Gastrocnemius medialis (tissue), 4 donors: ENCODE measurements at regions not wholly inside any gene's neighbourhood (a gene's known extent, or its start where the extent isn't known, plus 50 kb on each side); places are given as distances from the start of the nearest gene placed in this dataset.
"Not testable (repeated sequence)": the region's sequence is repeated elsewhere in the genome, so short reads cannot be mapped to it uniquely, and the experiment has no call there.

ENCODE experiments used
- ATAC-seq, 2 donors: fragments of 150-250 bp; one replicate each; pipeline ENCODE4 v1.9.1; 2016
- DNase-seq, 2 donors: peaks; one replicate each; pipeline ENCODE4 v3.0.0-alpha.2; 2019
- H3K27ac ChIP-seq, 4 donors: fragments of 200-600 bp; sonication (generic); 1 replicate in 1 of 4; 2 replicates in 3 of 4; pipeline ENCODE4 v1.5.1; 2016 to 2018; ENCODE audit warnings: mild to moderate bottlenecking in 2 of 4, moderate library complexity in 1 of 4
- H3K27me3 ChIP-seq, 3 donors: fragments of 200-600 bp; sonication (generic) in 2 of 3; 1 replicate in 1 of 3; 2 replicates in 2 of 3; pipeline versions ENCODE4 v1.5.1 to v1.6.0; 2016 to 2019; ENCODE audit warnings: mild to moderate bottlenecking in 1 of 3, moderate library complexity in 1 of 3
- H3K36me3 ChIP-seq, 2 donors: fragments of 200-600 bp; sonication (generic) in 1 of 2; one replicate each; pipeline ENCODE4 v1.5.1; 2017 to 2018
- H3K4me1 ChIP-seq, 2 donors: fragments of 200-600 bp; sonication (generic) in 1 of 2; one replicate each; pipeline ENCODE4 v1.5.1; 2016 to 2017; ENCODE audit warnings: mild to moderate bottlenecking in 2 of 2
- H3K4me3 ChIP-seq, 4 donors: fragments of 200-600 bp; sonication (generic) in 3 of 4; 1 replicate in 1 of 4; 2 replicates in 3 of 4; pipeline ENCODE4 v1.5.1; 2016 to 2019; ENCODE audit warnings: mild to moderate bottlenecking in 2 of 4
- H3K9me3 ChIP-seq, 3 donors: fragments of 200-600 bp; sonication (generic) in 2 of 3; 1 replicate in 1 of 3; 2 replicates in 2 of 3; pipeline ENCODE4 v1.5.1; 2016 to 2019
- CTCF ChIP-seq, 5 experiments: fragments of 450-650 bp in 3 of 5; fragments of 200-600 bp in 2 of 5; sonication (generic) in 2 of 5; IDR thresholded peaks in 4 of 5; conservative IDR thresholded peaks in 1 of 5; 1 replicate in 4 of 5; 2 replicates in 1 of 5; pipeline ENCODE4 v1.5.1; 2016 to 2019; ENCODE audit warnings: antibody characterized with exemption in 5 of 5, mild to moderate bottlenecking in 3 of 5, moderate library complexity in 3 of 5
- POLR2A ChIP-seq, 2 donors: fragments of 450-650 bp; IDR thresholded peaks; one replicate each; pipeline ENCODE4 v1.6.1; 2017; ENCODE audit warnings: antibody characterized with exemption in 2 of 2, mild to moderate bottlenecking in 2 of 2, moderate library complexity in 2 of 2
- in situ Hi-C, 4 donors: fragments of 200-750 bp; cut with MboI; loops; one replicate each; pipeline versions ENCODE4 v1.15.0 to v1.8.0; 2017; ENCODE audit warnings: low sequenced_read_pairs in 4 of 4
- intact Hi-C: fragments of 100-400 bp; cut with DNase I; formaldehyde crosslinking; loops from one replicate; pipeline ENCODE4 v1.15.1; 2023; ENCODE audit warnings: low total_unique reads

- DNase-seq (no peak), ATAC-seq (no peak)
- intact Hi-C loops: no loop called here
- H3K27me3 ChIP-seq: no peaks in the 10 kb centered on the region
- no peak overlapping the region for H3K27ac ChIP-seq
- H3K4me1 ChIP-seq: no peaks in the 10 kb centered on the region
- H3K9me3 ChIP-seq: no peaks in the 10 kb centered on the region
- H3K36me3 ChIP-seq: no peaks in the 10 kb centered on the region
- in situ Hi-C loops: no loop called here
- TF ChIP-seq POLR2A (IDR thresholded peaks at IDR 0.05) (no peak), CTCF (IDR thresholded peaks at IDR 0.05 in 4 of 5, conservative IDR thresholded peaks at IDR 0.05 in 1 of 5) (no peak)
- H3K4me3 ChIP-seq: no peak overlapping the region
Observed at GRCh38 chr2:3899536-3900155, 196.3 kb downstream of the DCDC2C start.

- intact Hi-C loops: no loop called here
Observed at GRCh38 chr2:3902131-3902530, 198.8 kb downstream of the DCDC2C start.

DNA sequence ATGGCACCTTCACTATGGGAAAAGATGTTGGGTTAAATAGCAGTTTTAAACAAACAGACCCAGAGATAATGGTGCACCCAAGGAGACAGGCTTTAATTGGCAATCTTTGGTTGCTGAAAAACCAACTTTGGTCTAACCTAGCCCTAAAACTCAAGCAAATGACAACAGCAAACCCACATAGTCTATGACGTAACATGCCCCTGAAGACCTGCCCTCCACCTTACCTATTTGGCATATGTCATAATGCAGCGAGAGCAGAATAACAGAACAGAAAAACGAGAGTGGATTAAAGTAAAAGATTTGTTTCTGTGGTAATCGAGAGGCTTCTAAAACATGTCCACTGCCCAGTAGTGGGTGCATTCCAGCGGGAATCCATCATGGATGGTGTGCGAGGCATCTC lies 200.7 kb downstream of the DCDC2C start:
- in situ Hi-C loops: no loop called here
- intact Hi-C loops: no loop called here
- Histone ChIP-seq H3K36me3 (no peaks in the 10 kb centered on the region), H3K4me1 (no peaks in the 10 kb centered on the region), H3K9me3 (no peaks in the 10 kb centered on the region), H3K27me3 (no peaks in the 10 kb centered on the region), H3K27ac (no peak overlapping the region), H3K4me3 (no peak overlapping the region)
- TF ChIP-seq POLR2A (IDR thresholded peaks at IDR 0.05) (no peak), CTCF (IDR thresholded peaks at IDR 0.05 in 4 of 5, conservative IDR thresholded peaks at IDR 0.05 in 1 of 5) (no peak)
- DNase-seq (no peak), ATAC-seq (no peak)

More at GRCh38 chr2:3902131-3902530, 198.8 kb downstream of the DCDC2C start:
- no peaks in the 10 kb centered on the region for H3K4me1 ChIP-seq
- no peak for TF ChIP-seq POLR2A (IDR thresholded peaks at IDR 0.05)
- TF ChIP-seq CTCF (IDR thresholded peaks at IDR 0.05 in 4 of 5, conservative IDR thresholded peaks at IDR 0.05 in 1 of 5): no peak
- no peak overlapping the region for H3K4me3 ChIP-seq
- ATAC-seq (no peak), DNase-seq (no peak)
- in situ Hi-C loops: no loop called here
- no peaks in the 10 kb centered on the region for H3K27me3 ChIP-seq
- no peaks in the 10 kb centered on the region for H3K36me3 ChIP-seq
- H3K27ac ChIP-seq: no peak overlapping the region
- H3K9me3 ChIP-seq: no peaks in the 10 kb centered on the region

- H3K36me3 ChIP-seq, ATAC-seq, H3K27me3 ChIP-seq, DNase-seq, H3K27ac ChIP-seq, H3K4me1 ChIP-seq, H3K9me3 ChIP-seq, H3K4me3 ChIP-seq, in situ Hi-C loops, intact Hi-C loops: not testable (repeated sequence)
Observed at GRCh38 chr2:3908498-3908897, 205.1 kb downstream of the DCDC2C start.

DNA sequence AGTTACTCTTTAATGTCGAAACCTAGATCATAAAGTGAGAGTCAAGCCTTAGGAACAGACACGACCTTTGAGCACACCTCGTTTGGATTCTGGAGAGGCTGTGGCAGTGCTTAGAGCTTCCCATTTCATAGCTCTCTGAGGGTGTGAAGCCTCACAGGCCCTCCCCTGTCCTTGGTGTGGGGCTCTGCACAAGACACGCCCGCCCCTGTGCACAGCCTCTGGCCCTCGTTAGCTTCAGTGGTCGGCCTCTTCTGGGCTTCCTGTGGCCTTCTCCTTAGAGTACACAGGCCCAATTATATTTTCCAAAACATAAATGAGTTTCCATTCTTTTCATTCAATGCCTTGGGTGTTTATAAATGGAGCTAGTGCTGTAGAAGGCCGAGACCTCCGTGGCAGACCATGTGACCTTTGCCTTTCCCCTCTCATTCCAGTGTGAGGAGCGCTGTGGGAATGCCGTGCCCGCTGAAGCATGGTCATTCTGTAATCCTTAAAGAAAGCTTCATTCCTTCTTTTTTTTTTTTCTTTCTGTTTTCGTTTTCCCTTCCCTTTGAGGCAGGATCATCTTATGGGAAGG lies 208.6 kb downstream of the DCDC2C start:
- TF ChIP-seq CTCF (IDR thresholded peaks at IDR 0.05 in 4 of 5, conservative IDR thresholded peaks at IDR 0.05 in 1 of 5) (no peak), POLR2A (IDR thresholded peaks at IDR 0.05) (no peak)
- no peak for ATAC-seq
- Histone ChIP-seq H3K9me3 (no peaks in the 10 kb centered on the region), H3K27ac (no peak overlapping the region), H3K4me1 (no peaks in the 10 kb centered on the region), H3K4me3 (no peak overlapping the region), H3K36me3 (no peaks in the 10 kb centered on the region), H3K27me3 (no peaks in the 10 kb centered on the region)
- DNase-seq: no peak
- intact Hi-C loops (no loop called here), in situ Hi-C loops (no loop called here)
